Central memory CD8-positive, alpha-beta T cell (primary cell): ENCODE measurements at regions not wholly inside any gene's neighbourhood (a gene's known extent, or its start where the extent isn't known, plus 50 kb on each side); places are given as distances from the start of the nearest gene placed in this dataset.

Source experiments
- ATAC-seq: fragments of 150-1000 bp; cut with Tn5 transposase; replicated peaks from 2 replicates; pipeline ENCODE4 v1.10.0; 2022; ENCODE audit warnings: mild to moderate bottlenecking, moderate FRiP score, moderate number of reproducible peaks; ENCODE audit not compliant: poor library complexity, severe bottlenecking; ENCODE audit errors: extremely low read depth
- DNase-seq, 2 donors: peaks; one replicate each; pipeline ENCODE4 v3.0.0; 2021; ENCODE audit warnings: low spot score in 2 of 2
- H3K27ac Mint-ChIP-seq: one replicate; pipeline ENCODE4 v1.8.0; 2022; ENCODE audit warnings: low read depth, mild to moderate bottlenecking, moderate library complexity, mixed read lengths
- H3K27me3 Mint-ChIP-seq: one replicate; pipeline ENCODE4 v1.8.0; 2022; ENCODE audit warnings: mixed read lengths
- H3K36me3 Mint-ChIP-seq: one replicate; pipeline ENCODE4 v1.8.0; 2022; ENCODE audit warnings: mild to moderate bottlenecking, moderate library complexity, mixed read lengths; ENCODE audit not compliant: insufficient read depth
- H3K4me1 Mint-ChIP-seq: one replicate; pipeline ENCODE4 v1.8.0; 2022; ENCODE audit warnings: mixed read lengths
- H3K4me3 Mint-ChIP-seq: one replicate; pipeline ENCODE4 v1.8.0; 2022; ENCODE audit warnings: mild to moderate bottlenecking, moderate library complexity, mixed read lengths
- H3K9me3 Mint-ChIP-seq: one replicate; pipeline ENCODE4 v1.8.0; 2022; ENCODE audit warnings: mixed read lengths

DNA sequence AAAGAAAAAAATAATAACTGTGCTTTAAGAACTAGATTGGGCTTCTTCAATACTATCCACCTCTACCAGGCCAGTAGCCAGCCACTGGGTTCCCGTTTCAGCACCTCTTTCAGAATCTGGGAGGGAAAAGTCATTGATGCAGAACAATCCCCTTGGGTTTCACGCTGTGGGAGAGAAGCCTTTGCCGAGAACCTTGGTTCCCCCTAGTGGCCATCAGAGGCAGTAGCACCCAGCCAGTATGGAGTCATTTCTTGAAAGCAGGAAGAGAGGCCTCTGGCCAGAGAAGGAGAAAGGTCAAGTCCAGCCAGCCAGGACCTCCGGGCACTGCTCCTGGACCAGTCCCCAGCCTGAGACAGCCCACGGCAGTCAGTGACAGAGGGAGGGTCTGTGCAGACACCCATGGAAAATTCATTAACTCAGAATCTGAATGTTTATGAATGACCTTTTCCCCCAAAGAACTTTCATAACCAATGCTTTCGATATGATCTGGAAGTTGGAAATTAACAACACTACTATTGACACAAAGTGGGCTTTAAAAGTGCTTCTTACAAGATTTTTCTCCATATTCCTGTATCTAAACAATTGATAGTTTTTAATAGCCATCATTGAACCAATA lies 51.2 kb upstream of the CDH5 start:
- ATAC-seq (no peak), DNase-seq (peak; percentile 14 to 30)
- Mint-ChIP-seq H3K4me3 (no peak overlapping the region), H3K4me1 (peaks cover 5% of the 10 kb centered on the region), H3K36me3 (no peaks in the 10 kb centered on the region), H3K27me3 (peaks cover 42% of the 10 kb centered on the region), H3K27ac (no peak overlapping the region), H3K9me3 (no peaks in the 10 kb centered on the region)

DNA sequence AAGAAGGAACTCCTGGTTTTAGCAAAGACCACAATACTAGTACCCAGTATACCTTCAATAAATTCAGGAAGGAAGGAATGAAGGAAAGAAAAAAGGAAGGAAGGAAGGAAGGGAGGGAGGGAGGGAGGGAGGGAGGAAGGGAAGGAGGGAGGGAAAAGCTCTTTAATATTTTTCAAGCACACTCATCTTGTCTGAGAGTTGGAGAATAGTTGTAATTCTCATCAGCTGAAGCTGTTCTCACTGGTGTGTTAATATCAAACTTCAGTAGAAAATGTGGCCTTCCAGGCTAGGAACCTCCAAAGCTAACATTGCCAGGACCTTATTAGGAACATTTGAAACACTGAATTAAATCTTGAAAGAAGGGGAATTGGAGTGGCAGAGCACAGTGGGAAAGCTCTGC lies 55.2 kb upstream of the CDH5 start:
- H3K27me3 Mint-ChIP-seq, result peaks cover 54% of the 10 kb centered on the region
- H3K9me3 Mint-ChIP-seq, result no peaks in the 10 kb centered on the region
- DNase-seq, result no peak
- H3K4me3 Mint-ChIP-seq, result no peak overlapping the region
- no peak overlapping the region for H3K27ac Mint-ChIP-seq
- peaks cover 5% of the 10 kb centered on the region for H3K4me1 Mint-ChIP-seq
- ATAC-seq, result no peak
- H3K36me3 Mint-ChIP-seq, result no peaks in the 10 kb centered on the region

DNA sequence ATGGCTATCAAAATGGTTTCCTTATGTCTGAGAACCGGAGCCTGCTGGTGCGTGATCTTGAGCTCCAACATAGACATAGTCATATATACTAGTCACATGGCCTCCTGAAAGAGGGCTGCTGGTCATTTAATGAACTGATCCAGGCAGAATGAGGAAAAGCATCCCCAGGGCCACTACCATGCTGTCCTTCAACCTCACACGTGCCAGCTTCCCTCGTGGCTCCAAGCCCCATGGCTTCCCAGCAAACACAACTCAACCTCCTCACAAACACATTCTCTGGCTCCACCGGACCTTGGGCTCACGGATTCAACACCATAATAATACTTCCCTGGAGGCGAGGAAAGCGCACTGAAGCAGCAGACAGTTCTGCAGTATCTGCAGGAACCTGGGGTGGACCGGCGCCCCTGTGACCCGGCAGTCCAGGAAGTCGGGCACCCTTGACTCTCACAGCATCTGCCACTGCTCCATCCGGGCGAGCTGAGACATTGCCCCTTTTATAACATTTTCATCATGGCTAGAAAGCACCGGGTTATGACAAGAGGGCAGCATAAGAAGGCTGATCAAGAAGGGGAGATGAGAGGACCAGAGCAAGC lies 57.2 kb upstream of the CDH5 start:
- ATAC-seq (no peak), DNase-seq (no peak)
- H3K4me1 Mint-ChIP-seq, result no peaks in the 10 kb centered on the region
- H3K4me3 Mint-ChIP-seq, result no peak overlapping the region
- peaks cover 57% of the 10 kb centered on the region for H3K27me3 Mint-ChIP-seq
- H3K27ac Mint-ChIP-seq, result no peak overlapping the region
- no peaks in the 10 kb centered on the region for H3K9me3 Mint-ChIP-seq
- H3K36me3 Mint-ChIP-seq, result no peaks in the 10 kb centered on the region

DNA sequence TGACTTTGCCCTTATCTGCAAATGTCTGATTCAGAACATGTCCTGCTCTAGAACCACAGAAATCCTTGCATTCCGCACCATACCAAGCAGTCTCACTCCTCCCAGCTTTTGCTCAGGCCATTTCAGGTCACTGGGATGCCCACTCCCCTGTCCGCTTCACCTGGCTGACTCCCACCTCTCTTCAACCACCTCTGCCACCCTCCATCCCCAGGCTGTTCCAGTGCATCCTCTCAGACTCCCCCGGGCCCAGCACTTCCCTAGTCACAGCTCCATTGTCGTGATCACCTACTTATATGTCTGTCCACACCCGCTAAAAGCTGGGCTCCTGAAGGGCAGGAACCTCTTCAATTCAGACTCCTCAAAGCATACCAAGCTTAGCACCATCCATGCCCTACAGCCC lies 58.4 kb upstream of the CDH5 start:
- Mint-ChIP-seq H3K27ac (no peak overlapping the region), H3K36me3 (no peaks in the 10 kb centered on the region), H3K4me1 (no peaks in the 10 kb centered on the region), H3K4me3 (no peak overlapping the region), H3K9me3 (no peaks in the 10 kb centered on the region), H3K27me3 (peaks cover 51% of the 10 kb centered on the region)
- DNase-seq (no peak), ATAC-seq (no peak)

DNA sequence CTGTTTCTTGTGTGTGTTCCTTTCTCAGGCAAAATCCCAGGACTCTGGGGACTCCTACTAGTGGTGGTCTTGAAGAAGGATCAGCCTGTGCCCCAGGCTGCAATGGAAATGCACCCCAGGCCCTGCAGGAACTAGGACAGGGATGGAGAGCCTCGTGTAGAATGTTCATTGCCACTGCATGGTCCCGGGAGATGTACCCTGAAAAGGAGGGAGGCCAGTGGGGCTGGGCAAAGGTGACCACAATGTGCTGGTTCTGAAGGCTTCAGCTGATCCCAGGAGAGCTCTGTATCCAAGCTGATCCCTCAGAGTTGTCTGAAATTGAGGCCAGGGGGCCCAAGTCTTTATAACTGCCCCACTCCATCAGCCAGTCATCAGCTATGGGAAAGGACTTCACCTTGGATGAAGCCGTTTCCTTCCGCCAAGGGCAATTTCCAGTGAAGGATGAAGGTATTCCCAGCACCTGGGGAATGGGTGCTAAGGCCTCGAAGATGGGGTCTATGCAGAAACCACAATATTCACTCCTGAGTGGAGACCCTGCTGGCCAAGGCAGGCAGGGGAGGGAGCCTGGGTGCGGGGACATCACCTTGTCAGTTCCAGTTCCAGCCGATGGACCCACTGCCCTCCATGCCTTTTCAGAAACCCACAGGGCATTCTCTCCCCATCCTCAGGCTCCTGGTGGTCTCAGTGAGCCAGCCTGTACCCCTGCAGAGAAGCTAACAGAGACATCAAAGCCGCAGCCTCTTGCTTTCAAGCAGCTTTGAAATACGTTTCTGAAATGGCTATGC lies 59.9 kb upstream of the CDH5 start:
- Mint-ChIP-seq H3K27me3 (peaks cover 51% of the 10 kb centered on the region), H3K4me3 (no peak overlapping the region), H3K9me3 (no peaks in the 10 kb centered on the region), H3K36me3 (no peaks in the 10 kb centered on the region), H3K4me1 (no peaks in the 10 kb centered on the region), H3K27ac (no peak overlapping the region)
- DNase-seq (no peak), ATAC-seq (no peak)

DNA sequence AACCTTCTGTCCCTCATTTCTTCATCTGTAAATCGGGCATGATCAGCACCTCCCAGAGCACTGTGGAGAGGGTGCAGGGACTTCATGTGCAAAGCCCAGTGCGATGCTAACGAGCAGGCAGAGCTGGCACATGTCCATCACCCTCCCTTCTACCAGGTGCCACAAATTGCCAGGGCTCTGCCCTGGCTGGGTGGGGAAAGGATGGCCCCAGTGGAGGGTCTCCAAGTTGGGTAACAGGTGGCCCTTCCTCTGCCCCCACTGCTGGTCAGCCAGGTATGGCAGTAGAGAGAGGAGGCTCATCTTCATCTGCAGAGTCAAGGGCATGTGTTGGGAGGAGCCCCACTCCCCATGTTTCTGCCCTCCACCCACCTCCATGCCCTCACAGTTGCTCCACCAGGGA lies 61.5 kb upstream of the CDH5 start:
- DNase-seq (no peak), ATAC-seq (no peak)
- peaks cover 5% of the 10 kb centered on the region for H3K9me3 Mint-ChIP-seq
- H3K36me3 Mint-ChIP-seq, result no peaks in the 10 kb centered on the region
- peaks cover 40% of the 10 kb centered on the region for H3K27me3 Mint-ChIP-seq
- no peak overlapping the region for H3K27ac Mint-ChIP-seq
- no peaks in the 10 kb centered on the region for H3K4me1 Mint-ChIP-seq
- no peak overlapping the region for H3K4me3 Mint-ChIP-seq

DNA sequence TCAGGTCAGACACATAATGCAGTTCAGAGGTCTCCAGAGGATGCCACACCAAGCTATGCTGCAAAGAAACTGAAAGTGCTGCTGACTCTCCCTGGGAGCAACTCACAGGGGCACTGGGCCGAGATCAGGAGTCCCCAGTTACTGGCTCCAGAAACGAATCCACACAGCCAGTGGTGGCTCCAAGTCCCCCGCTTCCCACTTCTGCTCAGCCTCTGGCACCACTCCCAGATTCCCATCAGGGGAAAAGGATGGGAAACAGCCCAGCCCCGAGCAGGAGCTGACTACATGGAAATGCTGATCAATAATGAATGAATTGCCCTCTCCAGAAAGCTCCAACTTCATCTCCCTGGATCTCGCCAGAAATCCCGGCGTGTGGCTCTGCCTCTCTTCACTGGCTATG lies 62.3 kb upstream of the CDH5 start:
- H3K36me3 Mint-ChIP-seq, result no peaks in the 10 kb centered on the region
- H3K27me3 Mint-ChIP-seq, result peaks cover 32% of the 10 kb centered on the region
- no peak overlapping the region for H3K27ac Mint-ChIP-seq
- ATAC-seq (no peak), DNase-seq (no peak)
- peaks cover 5% of the 10 kb centered on the region for H3K9me3 Mint-ChIP-seq
- H3K4me3 Mint-ChIP-seq, result no peak overlapping the region
- peaks cover 6% of the 10 kb centered on the region for H3K4me1 Mint-ChIP-seq

DNA sequence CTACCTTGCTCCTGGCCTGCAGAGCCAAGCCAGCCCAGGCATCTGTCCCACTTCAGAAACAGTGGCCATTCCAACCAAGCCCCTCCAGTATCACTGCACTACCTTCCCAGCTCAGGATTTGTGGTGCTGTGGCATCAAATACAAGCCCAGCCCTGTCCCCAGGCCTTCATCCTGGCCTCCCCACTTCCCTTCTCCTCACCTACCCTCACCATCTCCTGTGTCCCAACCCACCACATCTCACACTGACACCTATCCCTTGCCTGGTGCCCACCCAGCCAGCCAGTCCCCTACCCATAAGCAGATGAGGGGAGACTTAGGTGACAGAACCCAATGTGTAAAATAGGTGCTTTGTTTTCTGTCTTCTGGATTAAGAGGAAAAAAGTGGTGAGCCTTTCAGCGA lies 66.0 kb upstream of the CDH5 start:
- Mint-ChIP-seq H3K27me3 (no peaks in the 10 kb centered on the region), H3K9me3 (peaks cover 5% of the 10 kb centered on the region), H3K4me3 (no peak overlapping the region), H3K4me1 (peaks cover 7% of the 10 kb centered on the region), H3K36me3 (no peaks in the 10 kb centered on the region), H3K27ac (no peak overlapping the region)
- no peak for ATAC-seq
- no peak for DNase-seq

DNA sequence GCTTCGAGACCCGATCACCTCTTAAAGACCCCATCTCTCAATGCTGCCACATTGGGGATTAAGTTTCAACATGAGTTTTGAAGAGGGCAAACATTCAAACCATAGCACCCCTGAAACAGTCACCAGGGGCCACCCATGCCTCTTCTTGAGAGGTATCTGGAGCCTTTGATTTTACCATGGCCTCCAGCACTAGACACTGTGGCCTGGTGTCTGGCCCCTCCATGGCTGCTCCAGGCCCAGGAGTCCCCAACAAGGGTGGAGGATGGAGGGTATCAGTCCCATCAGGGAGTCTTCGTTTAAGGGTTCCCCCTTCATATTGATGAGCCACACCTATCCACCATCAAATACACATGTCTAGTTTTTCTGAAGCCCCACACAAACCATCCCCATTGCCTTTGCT lies 66.5 kb upstream of the CDH5 start:
- H3K4me3 Mint-ChIP-seq, result no peak overlapping the region
- no peak for ATAC-seq
- H3K36me3 Mint-ChIP-seq, result no peaks in the 10 kb centered on the region
- peaks cover 7% of the 10 kb centered on the region for H3K4me1 Mint-ChIP-seq
- DNase-seq, result no peak
- no peaks in the 10 kb centered on the region for H3K27me3 Mint-ChIP-seq
- no peak overlapping the region for H3K27ac Mint-ChIP-seq
- H3K9me3 Mint-ChIP-seq, result peaks cover 5% of the 10 kb centered on the region

DNA sequence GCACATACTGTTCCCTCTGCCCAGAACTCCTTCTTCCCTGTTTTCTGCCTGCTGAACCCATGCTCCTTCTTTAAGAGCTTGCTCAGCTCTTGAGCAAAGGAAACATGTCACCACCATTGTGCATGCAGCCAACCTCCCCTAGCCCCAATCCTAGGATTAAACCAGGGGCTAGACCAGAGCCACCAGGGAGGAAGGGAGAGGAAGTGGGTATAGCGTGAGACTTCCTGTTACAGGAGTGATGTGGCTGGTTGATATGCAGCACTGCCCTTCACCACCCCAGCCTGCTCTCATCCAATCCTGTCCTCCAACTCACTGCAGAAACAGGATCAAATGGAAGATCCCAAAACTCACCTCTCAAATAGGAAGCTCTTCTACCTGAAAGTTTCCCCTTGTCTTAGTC lies 67.1 kb upstream of the CDH5 start:
- no peak for ATAC-seq
- Mint-ChIP-seq H3K27ac (no peak overlapping the region), H3K27me3 (no peaks in the 10 kb centered on the region), H3K36me3 (no peaks in the 10 kb centered on the region), H3K4me1 (peaks cover 7% of the 10 kb centered on the region), H3K4me3 (no peak overlapping the region), H3K9me3 (peaks cover 5% of the 10 kb centered on the region)
- DNase-seq, result no peak

DNA sequence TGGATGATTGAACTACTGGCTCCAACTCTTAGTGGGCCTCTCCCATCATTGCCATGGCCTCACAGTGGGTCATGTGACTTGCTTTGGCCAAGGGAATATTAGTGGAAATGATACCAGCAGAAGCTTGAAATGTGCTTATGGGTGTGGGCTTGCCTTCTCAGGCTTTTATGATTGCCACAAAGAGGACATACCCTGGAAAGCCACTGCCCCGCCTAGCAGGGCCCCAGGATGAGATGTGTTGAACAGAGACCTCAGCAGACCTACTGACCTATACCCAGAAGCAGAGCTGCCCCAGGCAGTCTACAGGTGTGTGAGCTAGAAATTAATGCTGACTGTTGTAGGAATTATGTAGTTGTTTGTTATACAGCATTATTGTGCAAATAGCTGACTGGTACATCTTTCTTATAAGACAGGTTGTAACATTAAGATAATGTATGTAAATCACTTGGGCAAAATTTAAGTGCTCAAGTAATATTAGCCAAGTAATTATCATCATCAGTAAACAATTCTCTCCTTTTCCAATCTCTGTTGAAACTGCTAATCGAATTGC lies 67.8 kb upstream of the CDH5 start:
- Mint-ChIP-seq H3K27me3 (peaks cover 4% of the 10 kb centered on the region), H3K27ac (no peak overlapping the region), H3K4me1 (peaks cover 7% of the 10 kb centered on the region), H3K4me3 (no peak overlapping the region), H3K9me3 (peaks cover 5% of the 10 kb centered on the region), H3K36me3 (no peaks in the 10 kb centered on the region)
- ATAC-seq (no peak), DNase-seq (no peak)

DNA sequence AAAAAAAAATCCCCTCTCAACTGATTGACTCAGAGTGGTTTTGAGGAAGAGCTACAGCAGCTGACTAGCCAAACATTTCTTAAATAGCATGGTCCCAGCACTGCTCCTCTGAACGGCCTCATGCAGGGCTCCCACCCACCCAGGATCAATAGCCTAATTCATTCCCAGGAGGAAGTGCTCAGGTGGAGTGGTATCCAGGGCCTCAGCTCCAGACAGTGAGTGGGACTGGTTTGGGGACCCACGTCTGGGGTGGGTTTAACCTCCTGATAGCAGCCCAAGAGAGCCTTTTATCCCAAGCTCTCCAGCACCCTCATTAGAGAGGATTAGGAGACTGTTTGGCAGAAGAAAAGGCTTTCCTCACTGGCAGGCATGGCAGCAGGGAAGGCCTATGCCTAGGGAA lies 68.5 kb upstream of the CDH5 start:
- Mint-ChIP-seq H3K36me3 (no peaks in the 10 kb centered on the region), H3K27me3 (peaks cover 10% of the 10 kb centered on the region), H3K27ac (peak overlapping the region; percentile 14), H3K4me1 (peaks cover 7% of the 10 kb centered on the region), H3K4me3 (no peak overlapping the region), H3K9me3 (peaks cover 5% of the 10 kb centered on the region)
- no peak for DNase-seq
- no peak for ATAC-seq

DNA sequence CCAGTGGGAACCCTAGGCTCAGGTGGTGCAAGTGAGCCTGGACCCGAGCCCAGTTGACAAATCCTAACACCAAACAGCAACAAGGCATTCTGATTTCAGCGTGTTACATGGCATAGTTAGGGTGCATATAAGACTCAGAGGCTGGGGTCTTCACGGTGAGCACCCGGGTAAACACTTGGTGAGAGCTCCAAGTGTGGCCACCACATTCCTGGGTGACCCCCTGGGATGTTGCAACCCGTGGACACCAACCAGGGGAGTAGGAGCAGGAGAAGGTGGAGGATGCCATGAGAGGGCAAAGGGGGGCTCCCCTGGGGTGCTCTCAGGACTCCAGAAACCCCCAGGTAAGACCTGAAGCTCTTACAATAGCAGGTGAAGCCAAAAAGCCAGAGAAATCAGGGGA lies 69.9 kb upstream of the CDH5 start:
- ATAC-seq (no peak), DNase-seq (no peak)
- Mint-ChIP-seq H3K4me3 (no peak overlapping the region), H3K9me3 (peaks cover 5% of the 10 kb centered on the region), H3K36me3 (no peaks in the 10 kb centered on the region), H3K27ac (no peak overlapping the region), H3K4me1 (peaks cover 7% of the 10 kb centered on the region), H3K27me3 (peaks cover 22% of the 10 kb centered on the region)
